ENCODE measurements at regions not wholly inside any gene's neighbourhood (a gene's known extent, or its start where the extent isn't known, plus 50 kb on each side); places are given as distances from the start of the nearest gene placed in this dataset.

DNA sequence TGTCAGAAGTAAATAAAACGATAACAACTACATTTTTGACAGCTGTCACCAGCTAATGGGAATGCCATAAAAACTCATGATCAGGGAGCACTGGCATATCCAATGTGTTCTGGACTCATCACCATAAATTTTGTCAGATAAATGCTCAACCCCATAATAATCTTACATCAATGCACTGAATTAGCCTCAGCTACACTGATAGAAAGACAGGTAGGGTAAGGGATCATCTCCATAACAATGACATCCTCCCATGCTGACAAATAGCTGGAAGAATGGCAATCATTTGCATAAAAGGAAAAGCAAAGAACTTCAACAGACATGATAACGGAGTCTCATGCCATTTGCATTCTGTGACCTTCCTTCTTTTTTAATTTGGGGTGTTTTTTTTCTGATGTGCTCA lies 352.8 kb upstream of the PFKP start:
- H3K36me3 ChIP-seq (ENCODE audit: control insufficient read depth in 2 of 3, insufficient read depth in 3 of 3, low read length in 3 of 3), result no peaks in the 10 kb centered on the region
- no peaks in the 10 kb centered on the region for H3K4me1 ChIP-seq (ENCODE audit: control insufficient read depth in 2 of 3, insufficient read depth in 2 of 3, low read depth in 1 of 3, low read length in 3 of 3)
- H3K27me3 ChIP-seq (ENCODE audit: control insufficient read depth, insufficient read depth, low read length), result no peaks in the 10 kb centered on the region
- FAIRE-seq (no peak), DNase-seq (no peak)
- no peak overlapping the region for H3K9ac ChIP-seq (ENCODE audit: low read length in 3 of 3)
- no peak for TF ChIP-seq CTCF (IDR thresholded peaks at IDR 0.05; ENCODE audit: borderline replicate concordance, extremely low read depth, insufficient read depth)
- no peak overlapping the region for H3K27ac ChIP-seq (ENCODE audit: low read depth in 2 of 2, low read length in 2 of 2)
- no peak overlapping the region for H3K4me3 ChIP-seq (ENCODE audit: low read length in 3 of 3)
- no peaks in the 10 kb centered on the region for H3K9me3 ChIP-seq (ENCODE audit: control insufficient read depth in 2 of 3, insufficient read depth in 1 of 3, low read length in 3 of 3)
- intact Hi-C loops (cut with DNase I), result no loop called here

DNA sequence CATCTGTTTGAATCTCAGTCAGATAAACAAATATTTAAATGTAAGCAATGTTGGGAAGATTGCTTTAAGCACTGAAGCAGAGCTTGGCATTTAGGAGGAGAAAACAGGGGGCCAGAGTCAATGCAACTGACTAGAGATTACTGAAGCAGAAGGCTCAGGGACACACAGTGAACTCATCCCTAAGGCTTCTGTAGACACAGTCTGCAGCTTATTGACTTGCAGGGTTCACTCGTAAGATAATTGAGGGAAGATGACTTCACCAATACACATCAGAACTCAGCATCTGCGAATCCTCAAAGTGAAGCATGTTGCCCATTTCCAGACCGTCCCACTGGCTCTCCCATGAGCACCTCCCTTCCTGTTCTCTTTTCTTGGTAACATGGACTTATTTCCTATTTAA lies 363.4 kb upstream of the PFKP start:
- TF ChIP-seq CTCF (IDR thresholded peaks at IDR 0.05; ENCODE audit: borderline replicate concordance, extremely low read depth, insufficient read depth), result no peak
- Histone ChIP-seq H3K4me1 (ENCODE audit: control insufficient read depth in 2 of 3, insufficient read depth in 2 of 3, low read depth in 1 of 3, low read length in 3 of 3) (no peaks in the 10 kb centered on the region), H3K9ac (ENCODE audit: low read length in 3 of 3) (no peak overlapping the region), H3K27me3 (ENCODE audit: control insufficient read depth, insufficient read depth, low read length) (no peaks in the 10 kb centered on the region), H3K9me3 (ENCODE audit: control insufficient read depth in 2 of 3, insufficient read depth in 1 of 3, low read length in 3 of 3) (no peaks in the 10 kb centered on the region), H3K27ac (ENCODE audit: low read depth in 2 of 2, low read length in 2 of 2) (no peak overlapping the region), H3K36me3 (ENCODE audit: control insufficient read depth in 2 of 3, insufficient read depth in 3 of 3, low read length in 3 of 3) (no peaks in the 10 kb centered on the region), H3K4me3 (ENCODE audit: low read length in 3 of 3) (no peak overlapping the region)
- intact Hi-C loops (cut with DNase I), result no loop called here
- no peak for DNase-seq
- no peak for FAIRE-seq

- no peak for FAIRE-seq
- H3K9ac ChIP-seq (ENCODE audit: low read length in 3 of 3), result no peak overlapping the region
- no peaks in the 10 kb centered on the region for H3K36me3 ChIP-seq (ENCODE audit: control insufficient read depth in 2 of 3, insufficient read depth in 3 of 3, low read length in 3 of 3)
- no peak overlapping the region for H3K4me3 ChIP-seq (ENCODE audit: low read length in 3 of 3)
- H3K9me3 ChIP-seq (ENCODE audit: control insufficient read depth in 2 of 3, insufficient read depth in 1 of 3, low read length in 3 of 3), result no peaks in the 10 kb centered on the region
- DNase-seq, result peak in 2 of 5 donors; percentile 2 to 5
- no peak for TF ChIP-seq CTCF (IDR thresholded peaks at IDR 0.05; ENCODE audit: borderline replicate concordance, extremely low read depth, insufficient read depth)
- no peak overlapping the region for H3K27ac ChIP-seq (ENCODE audit: low read depth in 2 of 2, low read length in 2 of 2)
- no peaks in the 10 kb centered on the region for H3K27me3 ChIP-seq (ENCODE audit: control insufficient read depth, insufficient read depth, low read length)
- no peaks in the 10 kb centered on the region for H3K4me1 ChIP-seq (ENCODE audit: control insufficient read depth in 2 of 3, insufficient read depth in 2 of 3, low read depth in 1 of 3, low read length in 3 of 3)
- intact Hi-C loops (cut with DNase I), result no loop called here
These were observed 365.5 kb upstream of the PFKP start for GRCh38 chr10:2701802-2702201.

GRCh38 chr10:2700626-2701305 lies 366.6 kb upstream of the PFKP start:
- intact Hi-C loops (cut with DNase I), result no loop called here
- Histone ChIP-seq H3K27ac (ENCODE audit: low read depth in 2 of 2, low read length in 2 of 2) (no peak overlapping the region), H3K9ac (ENCODE audit: low read length in 3 of 3) (no peak overlapping the region), H3K27me3 (ENCODE audit: control insufficient read depth, insufficient read depth, low read length) (no peaks in the 10 kb centered on the region), H3K9me3 (ENCODE audit: control insufficient read depth in 2 of 3, insufficient read depth in 1 of 3, low read length in 3 of 3) (no peaks in the 10 kb centered on the region), H3K36me3 (ENCODE audit: control insufficient read depth in 2 of 3, insufficient read depth in 3 of 3, low read length in 3 of 3) (no peaks in the 10 kb centered on the region), H3K4me3 (ENCODE audit: low read length in 3 of 3) (no peak overlapping the region), H3K4me1 (ENCODE audit: control insufficient read depth in 2 of 3, insufficient read depth in 2 of 3, low read depth in 1 of 3, low read length in 3 of 3) (no peaks in the 10 kb centered on the region)
- no peak for FAIRE-seq
- TF ChIP-seq CTCF (IDR thresholded peaks at IDR 0.05; ENCODE audit: borderline replicate concordance, extremely low read depth, insufficient read depth), result no peak
- DNase-seq, result no peak

Measured in kidney (tissue), 13 donors.